H1 (cell line): ENCODE measurements at regions not wholly inside any gene's neighbourhood (a gene's known extent, or its start where the extent isn't known, plus 50 kb on each side); places are given as distances from the start of the nearest gene placed in this dataset.

Experiments
- BACH1 ChIP-seq: IDR thresholded peaks from 2 replicates; pipeline ENCODE4 v1.6.1; 2012; ENCODE audit warnings: low read length, improper control_type of control experiment
- CHD7 ChIP-seq: fragments of 300-600 bp; sonication (generic); IDR thresholded peaks from 2 replicates; pipeline ENCODE4 v1.7.1; 2012; ENCODE audit warnings: low read length, moderate library complexity, mild to moderate bottlenecking, inconsistent platforms; ENCODE audit not compliant: insufficient replicate concordance
- EGR1 ChIP-seq: IDR thresholded peaks from 2 replicates; pipeline ENCODE4 v1.6.1; 2011; ENCODE audit warnings: low read depth, low read length, borderline replicate concordance
- JUND ChIP-seq: IDR thresholded peaks from 2 replicates; pipeline ENCODE4 v1.6.1; 2011; ENCODE audit warnings: mild to moderate bottlenecking, improper control_type of control experiment, low read length
- KDM1A ChIP-seq: fragments of 200-600, 300-600 bp; sonication (generic); IDR thresholded peaks from 2 replicates; pipeline ENCODE4 v1.7.1; 2016; ENCODE audit warnings: mild to moderate bottlenecking, low read length, borderline replicate concordance
- MAFK ChIP-seq: IDR thresholded peaks from 2 replicates; pipeline ENCODE4 v1.6.1; 2012; ENCODE audit warnings: low read depth, mild to moderate bottlenecking, improper control_type of control experiment, low read length
- RNF2 ChIP-seq: fragments of 200-900, 300-1000 bp; sonication (generic); IDR thresholded peaks from 2 replicates; pipeline ENCODE4 v1.7.1; 2016; ENCODE audit warnings: borderline replicate concordance, low read depth, mild to moderate bottlenecking, antibody characterized with exemption, low read length; ENCODE audit not compliant: poor library complexity, severe bottlenecking; ENCODE audit errors: missing control alignments
- SIRT6 ChIP-seq: IDR thresholded peaks from one replicate; pipeline ENCODE4 v1.7.1; 2012; ENCODE audit warnings: low read length, inconsistent platforms
- SIX5 ChIP-seq: IDR thresholded peaks from 2 replicates; pipeline ENCODE4 v1.6.1; 2011; ENCODE audit warnings: mild to moderate bottlenecking, low read depth, low read length
- SP1 ChIP-seq: IDR thresholded peaks from 2 replicates; pipeline ENCODE4 v1.6.1; 2011; ENCODE audit warnings: low read depth, low read length
- SP4 ChIP-seq: IDR thresholded peaks from 2 replicates; pipeline ENCODE4 v1.6.1; 2012; ENCODE audit warnings: low read length, inconsistent platforms
- TAF7 ChIP-seq: optimal IDR thresholded peaks from 2 replicates; pipeline ENCODE3; 2011; ENCODE audit warnings: low read depth, mild to moderate bottlenecking, inconsistent platforms, low read length, moderate library complexity, borderline replicate concordance
- ZNF274 ChIP-seq: IDR thresholded peaks from 2 replicates; pipeline ENCODE4 v1.7.0; 2012; ENCODE audit warnings: low read length, borderline replicate concordance; ENCODE audit errors: extremely low read depth

GRCh38 chr16:79959226-79959625 lies 358.7 kb upstream of the MAF start (continued):
- no peak for TF ChIP-seq CHD7
- TF ChIP-seq MAFK, result no peak
- TF ChIP-seq KDM1A, result no peak
- TF ChIP-seq SIX5, result no peak
- no peak for TF ChIP-seq EGR1
- no peak for TF ChIP-seq RNF2
- no peak for TF ChIP-seq SP1
- TF ChIP-seq SP4, result no peak
- no peak for TF ChIP-seq BACH1
- TF ChIP-seq TAF7, result no peak
- TF ChIP-seq JUND, result no peak
- no peak for TF ChIP-seq ZNF274
- no peak for TF ChIP-seq SIRT6
